ENCODE measurements at regions not wholly inside any gene's neighbourhood (a gene's known extent, or its start where the extent isn't known, plus 50 kb on each side); places are given as distances from the start of the nearest gene placed in this dataset.

DNA sequence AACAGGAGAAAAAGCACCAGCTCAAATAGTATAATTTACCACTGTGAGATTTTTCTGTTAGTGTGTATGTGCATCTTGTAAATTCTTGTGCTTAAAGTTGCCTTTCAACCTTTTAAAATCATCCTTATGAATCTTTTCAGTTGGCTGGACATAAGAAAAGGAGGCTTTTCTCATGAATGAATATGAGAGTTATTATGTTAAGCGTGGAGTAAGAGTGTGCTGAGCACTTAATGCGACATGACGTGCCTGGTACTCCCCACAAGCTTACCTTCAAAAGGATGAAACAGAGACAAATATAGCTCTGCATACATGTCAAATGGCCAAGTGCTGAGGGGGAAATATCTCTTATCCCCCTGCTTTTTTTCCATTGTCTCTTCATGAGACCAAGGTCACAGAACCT lies 85.3 kb upstream of the ADGRL2 start:
- Histone ChIP-seq H3K36me3 (ENCODE audit: insufficient read depth, low read length) (no peaks in the 10 kb centered on the region), H3F3A (ENCODE audit: insufficient read depth, low read length, poor library complexity, severe bottlenecking) (no peaks in the 10 kb centered on the region), H4K20me1 (ENCODE audit: insufficient read depth) (no peaks in the 10 kb centered on the region), H3K79me2 (replicated peaks; ENCODE audit: insufficient read depth, low read length) (no peaks in the 10 kb centered on the region), H2AFZ (ENCODE audit: low read depth, low read length) (no peak overlapping the region), H3K4me2 (ENCODE audit: low read length) (no peak overlapping the region), H3K27ac (ENCODE audit: low read length) (no peak overlapping the region), H3K27me3 (ENCODE audit: insufficient read depth, low read depth, low read length) (no peaks in the 10 kb centered on the region), H3K9ac (ENCODE audit: low read length) (no peak overlapping the region), H3K4me3 (ENCODE audit: low read length) (no peak overlapping the region), H3K9me2 (ENCODE audit: insufficient read depth, low read length) (no peaks in the 10 kb centered on the region), H3K9me3 (ENCODE audit: low read length) (no peaks in the 10 kb centered on the region)
- TF ChIP-seq TAF1 (IDR thresholded peaks at IDR 0.05; ENCODE audit: low read depth) = no peak

DNA sequence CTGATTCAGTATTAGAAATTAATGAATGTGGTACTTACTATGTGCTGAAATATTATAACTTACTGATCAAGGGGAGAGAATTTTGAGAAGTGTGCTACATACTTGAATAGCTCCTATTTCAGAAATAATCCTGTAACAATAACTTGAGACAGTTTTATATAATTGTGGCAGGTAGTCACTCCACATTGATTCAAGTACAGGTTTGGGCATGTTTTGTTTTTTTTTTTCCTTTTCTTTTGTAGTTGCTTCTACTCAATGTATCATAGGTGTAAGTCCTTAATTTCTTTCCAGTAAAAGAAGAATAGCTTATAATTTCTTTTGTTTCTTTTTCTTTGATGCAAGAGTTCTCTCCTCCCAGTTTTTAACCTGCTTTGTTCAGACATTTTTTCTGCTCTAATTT lies 86.1 kb upstream of the ADGRL2 start:
- Histone ChIP-seq H3K9me3 (ENCODE audit: low read length) (no peaks in the 10 kb centered on the region), H3K36me3 (ENCODE audit: insufficient read depth, low read length) (no peaks in the 10 kb centered on the region), H3K4me3 (ENCODE audit: low read length) (no peak overlapping the region), H3F3A (ENCODE audit: insufficient read depth, low read length, poor library complexity, severe bottlenecking) (no peaks in the 10 kb centered on the region), H3K27ac (ENCODE audit: low read length) (no peak overlapping the region), H3K4me2 (ENCODE audit: low read length) (no peak overlapping the region), H3K27me3 (ENCODE audit: insufficient read depth, low read depth, low read length) (no peaks in the 10 kb centered on the region), H2AFZ (ENCODE audit: low read depth, low read length) (no peak overlapping the region), H4K20me1 (ENCODE audit: insufficient read depth) (no peaks in the 10 kb centered on the region), H3K9ac (ENCODE audit: low read length) (no peak overlapping the region), H3K9me2 (ENCODE audit: insufficient read depth, low read length) (no peaks in the 10 kb centered on the region), H3K79me2 (replicated peaks; ENCODE audit: insufficient read depth, low read length) (no peaks in the 10 kb centered on the region)
- no peak for TF ChIP-seq MXI1 (conservative IDR thresholded peaks at IDR 0.05; ENCODE audit: poor library complexity, severe bottlenecking)
- no peak for TF ChIP-seq EP300 (conservative IDR thresholded peaks at IDR 0.05; ENCODE audit: poor library complexity, severe bottlenecking)
- no peak for TF ChIP-seq TAF1 (IDR thresholded peaks at IDR 0.05; ENCODE audit: low read depth)
- TF ChIP-seq RAD21 (conservative IDR thresholded peaks at IDR 0.05) = no peak
- no peak for TF ChIP-seq EZH2 (IDR thresholded peaks at IDR 0.05; ENCODE audit: borderline replicate concordance, insufficient read depth, low read length, poor library complexity, severe bottlenecking)
- TF ChIP-seq, protein P1, sequence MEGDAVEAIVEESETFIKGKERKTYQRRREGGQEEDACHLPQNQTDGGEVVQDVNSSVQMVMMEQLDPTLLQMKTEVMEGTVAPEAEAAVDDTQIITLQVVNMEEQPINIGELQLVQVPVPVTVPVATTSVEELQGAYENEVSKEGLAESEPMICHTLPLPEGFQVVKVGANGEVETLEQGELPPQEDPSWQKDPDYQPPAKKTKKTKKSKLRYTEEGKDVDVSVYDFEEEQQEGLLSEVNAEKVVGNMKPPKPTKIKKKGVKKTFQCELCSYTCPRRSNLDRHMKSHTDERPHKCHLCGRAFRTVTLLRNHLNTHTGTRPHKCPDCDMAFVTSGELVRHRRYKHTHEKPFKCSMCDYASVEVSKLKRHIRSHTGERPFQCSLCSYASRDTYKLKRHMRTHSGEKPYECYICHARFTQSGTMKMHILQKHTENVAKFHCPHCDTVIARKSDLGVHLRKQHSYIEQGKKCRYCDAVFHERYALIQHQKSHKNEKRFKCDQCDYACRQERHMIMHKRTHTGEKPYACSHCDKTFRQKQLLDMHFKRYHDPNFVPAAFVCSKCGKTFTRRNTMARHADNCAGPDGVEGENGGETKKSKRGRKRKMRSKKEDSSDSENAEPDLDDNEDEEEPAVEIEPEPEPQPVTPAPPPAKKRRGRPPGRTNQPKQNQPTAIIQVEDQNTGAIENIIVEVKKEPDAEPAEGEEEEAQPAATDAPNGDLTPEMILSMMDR (IDR thresholded peaks at IDR 0.05; ENCODE audit: poor library complexity, severe bottlenecking) = no peak
- no peak for TF ChIP-seq SMC3 (conservative IDR thresholded peaks at IDR 0.05; ENCODE audit: poor library complexity)
- TF ChIP-seq, protein P2, sequence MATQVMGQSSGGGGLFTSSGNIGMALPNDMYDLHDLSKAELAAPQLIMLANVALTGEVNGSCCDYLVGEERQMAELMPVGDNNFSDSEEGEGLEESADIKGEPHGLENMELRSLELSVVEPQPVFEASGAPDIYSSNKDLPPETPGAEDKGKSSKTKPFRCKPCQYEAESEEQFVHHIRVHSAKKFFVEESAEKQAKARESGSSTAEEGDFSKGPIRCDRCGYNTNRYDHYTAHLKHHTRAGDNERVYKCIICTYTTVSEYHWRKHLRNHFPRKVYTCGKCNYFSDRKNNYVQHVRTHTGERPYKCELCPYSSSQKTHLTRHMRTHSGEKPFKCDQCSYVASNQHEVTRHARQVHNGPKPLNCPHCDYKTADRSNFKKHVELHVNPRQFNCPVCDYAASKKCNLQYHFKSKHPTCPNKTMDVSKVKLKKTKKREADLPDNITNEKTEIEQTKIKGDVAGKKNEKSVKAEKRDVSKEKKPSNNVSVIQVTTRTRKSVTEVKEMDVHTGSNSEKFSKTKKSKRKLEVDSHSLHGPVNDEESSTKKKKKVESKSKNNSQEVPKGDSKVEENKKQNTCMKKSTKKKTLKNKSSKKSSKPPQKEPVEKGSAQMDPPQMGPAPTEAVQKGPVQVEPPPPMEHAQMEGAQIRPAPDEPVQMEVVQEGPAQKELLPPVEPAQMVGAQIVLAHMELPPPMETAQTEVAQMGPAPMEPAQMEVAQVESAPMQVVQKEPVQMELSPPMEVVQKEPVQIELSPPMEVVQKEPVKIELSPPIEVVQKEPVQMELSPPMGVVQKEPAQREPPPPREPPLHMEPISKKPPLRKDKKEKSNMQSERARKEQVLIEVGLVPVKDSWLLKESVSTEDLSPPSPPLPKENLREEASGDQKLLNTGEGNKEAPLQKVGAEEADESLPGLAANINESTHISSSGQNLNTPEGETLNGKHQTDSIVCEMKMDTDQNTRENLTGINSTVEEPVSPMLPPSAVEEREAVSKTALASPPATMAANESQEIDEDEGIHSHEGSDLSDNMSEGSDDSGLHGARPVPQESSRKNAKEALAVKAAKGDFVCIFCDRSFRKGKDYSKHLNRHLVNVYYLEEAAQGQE (IDR thresholded peaks at IDR 0.05; ENCODE audit: borderline replicate concordance) = no peak
- no peak for TF ChIP-seq POLR2AphosphoS5 (IDR thresholded peaks at IDR 0.05)

DNA sequence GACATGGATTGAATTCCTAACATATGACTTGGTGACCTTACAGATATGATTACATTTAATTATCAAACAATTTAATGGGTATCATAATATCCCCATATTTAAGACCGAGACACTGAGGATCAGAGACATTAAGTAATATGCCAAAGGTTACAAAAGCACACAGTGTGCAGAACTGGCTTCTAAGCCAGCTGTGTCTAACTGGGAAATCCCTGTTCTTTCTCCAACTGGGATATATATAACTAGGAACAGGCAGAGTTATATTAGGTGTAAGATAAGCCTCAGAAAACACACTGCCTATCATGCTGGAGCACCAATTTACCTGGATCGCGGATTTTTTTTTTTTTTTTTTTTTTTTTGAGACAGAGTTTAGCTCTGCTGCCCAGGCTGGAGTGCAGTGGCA lies 88.3 kb upstream of the ADGRL2 start:
- Histone ChIP-seq H3K79me2 (replicated peaks; ENCODE audit: insufficient read depth, low read length) (no peaks in the 10 kb centered on the region), H3K9me2 (ENCODE audit: insufficient read depth, low read length) (no peaks in the 10 kb centered on the region), H3K4me3 (ENCODE audit: low read length) (no peak overlapping the region), H2AFZ (ENCODE audit: low read depth, low read length) (no peak overlapping the region), H3K9ac (ENCODE audit: low read length) (no peak overlapping the region), H3K36me3 (ENCODE audit: insufficient read depth, low read length) (no peaks in the 10 kb centered on the region), H3K4me2 (ENCODE audit: low read length) (no peak overlapping the region), H3F3A (ENCODE audit: insufficient read depth, low read length, poor library complexity, severe bottlenecking) (no peaks in the 10 kb centered on the region), H3K9me3 (ENCODE audit: low read length) (no peaks in the 10 kb centered on the region), H3K27me3 (ENCODE audit: insufficient read depth, low read depth, low read length) (no peaks in the 10 kb centered on the region), H4K20me1 (ENCODE audit: insufficient read depth) (no peaks in the 10 kb centered on the region), H3K27ac (ENCODE audit: low read length) (no peak overlapping the region)
- TF ChIP-seq EZH2 (IDR thresholded peaks at IDR 0.05; ENCODE audit: borderline replicate concordance, insufficient read depth, low read length, poor library complexity, severe bottlenecking) = no peak
- no peak for TF ChIP-seq TAF1 (IDR thresholded peaks at IDR 0.05; ENCODE audit: low read depth)
- TF ChIP-seq, protein P1 (IDR thresholded peaks at IDR 0.05; ENCODE audit: poor library complexity, severe bottlenecking) = no peak
- TF ChIP-seq SMC3 (conservative IDR thresholded peaks at IDR 0.05; ENCODE audit: poor library complexity) = no peak
- no peak for TF ChIP-seq MXI1 (conservative IDR thresholded peaks at IDR 0.05; ENCODE audit: poor library complexity, severe bottlenecking)
- no peak for TF ChIP-seq POLR2AphosphoS5 (IDR thresholded peaks at IDR 0.05)
- no peak for TF ChIP-seq EP300 (conservative IDR thresholded peaks at IDR 0.05; ENCODE audit: poor library complexity, severe bottlenecking)
- TF ChIP-seq RAD21 (conservative IDR thresholded peaks at IDR 0.05) = no peak
- TF ChIP-seq, protein P2 (IDR thresholded peaks at IDR 0.05; ENCODE audit: borderline replicate concordance) = no peak

All from neural cell (in vitro differentiated cells).